H9 (cell line): ENCODE measurements at regions not wholly inside any gene's neighbourhood (a gene's known extent, or its start where the extent isn't known, plus 50 kb on each side); places are given as distances from the start of the nearest gene placed in this dataset.

Experiments used
- DNase-seq: peaks from one replicate; pipeline ENCODE4 v3.0.0-alpha.2; 2017
- H2AFZ ChIP-seq: one replicate; pipeline ENCODE4 v1.6.1; 2013; ENCODE audit warnings: mild to moderate bottlenecking, low read length, control low read depth, moderate library complexity
- H2AK5ac ChIP-seq: 2 replicates; pipeline ENCODE4 v1.6.1; 2013; ENCODE audit warnings: low read length, control low read depth, mixed read lengths; ENCODE audit not compliant: insufficient read length
- H2BK120ac ChIP-seq: one replicate; pipeline ENCODE4 v1.6.1; 2013; ENCODE audit warnings: low read depth, mild to moderate bottlenecking, low read length, control low read depth, inconsistent platforms; ENCODE audit not compliant: poor library complexity, severe bottlenecking
- H2BK12ac ChIP-seq: 2 replicates; pipeline ENCODE4 v1.6.1; 2013; ENCODE audit warnings: low read length, control low read depth, mixed read lengths, low read depth; ENCODE audit not compliant: insufficient read length
- H2BK15ac ChIP-seq: 2 replicates; pipeline ENCODE4 v1.6.1; 2013; ENCODE audit warnings: low read depth, low read length, control low read depth
- H2BK20ac ChIP-seq: one replicate; pipeline ENCODE4 v1.6.1; 2013; ENCODE audit warnings: low read depth, mild to moderate bottlenecking, low read length, control low read depth, inconsistent platforms; ENCODE audit not compliant: poor library complexity, severe bottlenecking
- H2BK5ac ChIP-seq: 2 replicates; pipeline ENCODE4 v1.6.1; 2013; ENCODE audit warnings: low read length, control low read depth, mixed read lengths; ENCODE audit not compliant: insufficient read length
- H3K14ac ChIP-seq: 2 replicates; pipeline ENCODE4 v1.6.1; 2013; ENCODE audit warnings: low read length, control low read depth; ENCODE audit not compliant: insufficient read depth
- H3K18ac ChIP-seq: 2 replicates; pipeline ENCODE4 v1.6.1; 2013; ENCODE audit warnings: low read depth, mild to moderate bottlenecking, mixed read lengths, low read length, control low read depth; ENCODE audit not compliant: insufficient read length
- H3K23ac ChIP-seq: 2 replicates; pipeline ENCODE4 v1.6.1; 2013; ENCODE audit warnings: low read length, control low read depth, mixed read lengths, low read depth; ENCODE audit not compliant: insufficient read length
- H3K23me2 ChIP-seq: 2 replicates; pipeline ENCODE4 v1.6.1; 2013; ENCODE audit warnings: low read depth, mild to moderate bottlenecking, mixed read lengths, low read length, control low read depth; ENCODE audit not compliant: insufficient read length, poor library complexity, severe bottlenecking
- H3K27ac ChIP-seq: 2 replicates; pipeline ENCODE4 v1.5.1; 2013; ENCODE audit warnings: low read length, control low read depth, mixed read lengths, low read depth; ENCODE audit not compliant: insufficient read length
- H3K27me3 ChIP-seq: 2 replicates; pipeline ENCODE4 v1.6.1; 2013; ENCODE audit warnings: low read length, control low read depth, inconsistent platforms; ENCODE audit not compliant: insufficient read depth
- H3K4ac ChIP-seq: 2 replicates; pipeline ENCODE4 v1.6.1; 2013; ENCODE audit warnings: low read depth, mild to moderate bottlenecking, control low read depth, inconsistent platforms, low read length, moderate library complexity
- H3K4me1 ChIP-seq: 2 replicates; pipeline ENCODE4 v1.6.1; 2013; ENCODE audit warnings: low read length, control low read depth, inconsistent platforms; ENCODE audit not compliant: insufficient read depth
- H3K4me2 ChIP-seq: 2 replicates; pipeline ENCODE4 v1.6.1; 2013; ENCODE audit warnings: low read length, control low read depth, mixed read lengths; ENCODE audit not compliant: insufficient read length, insufficient read depth
- H3K56ac ChIP-seq: 2 replicates; pipeline ENCODE4 v1.6.1; 2013; ENCODE audit warnings: low read depth, mild to moderate bottlenecking, mixed read lengths, low read length, control low read depth; ENCODE audit not compliant: insufficient read length
- H3K79me1 ChIP-seq: 2 replicates; pipeline ENCODE4 v1.6.1; 2013; ENCODE audit warnings: low read depth, mild to moderate bottlenecking, moderate library complexity, low read length, control low read depth, inconsistent platforms; ENCODE audit not compliant: insufficient read depth, poor library complexity, severe bottlenecking
- H3K79me2 ChIP-seq: 2 replicates; pipeline ENCODE4 v1.6.1; 2013; ENCODE audit warnings: low read length, control low read depth, inconsistent platforms; ENCODE audit not compliant: insufficient read depth
- H3K9ac ChIP-seq: 2 replicates; pipeline ENCODE4 v1.6.1; 2013; ENCODE audit warnings: low read length, control low read depth, mixed read lengths; ENCODE audit not compliant: insufficient read length; ENCODE audit errors: extremely low read depth
- H3K9me3 ChIP-seq: one replicate; pipeline ENCODE4 v1.6.1; 2013; ENCODE audit warnings: low read depth, low read length, inconsistent platforms; ENCODE audit not compliant: control insufficient read depth
- H3T11ph ChIP-seq: one replicate; pipeline ENCODE4 v1.6.1; 2013; ENCODE audit warnings: mild to moderate bottlenecking, low read length, control low read depth, inconsistent platforms
- H4K20me1 ChIP-seq: one replicate; pipeline ENCODE4 v1.6.1; 2013; ENCODE audit not compliant: control insufficient read depth, insufficient read length, insufficient read depth
- H4K5ac ChIP-seq: 2 replicates; pipeline ENCODE4 v1.6.1; 2013; ENCODE audit warnings: low read depth, mild to moderate bottlenecking, mixed read lengths, low read length, control low read depth; ENCODE audit not compliant: insufficient read length
- H4K8ac ChIP-seq: replicated peaks from 2 replicates; pipeline ENCODE4 v1.6.1; 2013; ENCODE audit warnings: low read length, control low read depth, mixed read lengths, low read depth; ENCODE audit not compliant: insufficient read length
- H4K91ac ChIP-seq: 2 replicates; pipeline ENCODE4 v1.6.1; 2013; ENCODE audit warnings: low read depth, mild to moderate bottlenecking, moderate library complexity, mixed read lengths, low read length, control low read depth; ENCODE audit not compliant: insufficient read length
- H3K27ac Mint-ChIP-seq, 3 experiments: 2 replicates in 2 of 3; 3 replicates in 1 of 3; pipeline ENCODE4 v1.8.0; 2020 to 2021; ENCODE audit warnings: mixed read lengths in 3 of 3, mild to moderate bottlenecking in 1 of 3, moderate library complexity in 1 of 3
- H3K27me3 Mint-ChIP-seq: 2 replicates; pipeline ENCODE4 v1.8.0; 2021; ENCODE audit warnings: low read depth, mild to moderate bottlenecking, moderate library complexity, mixed read lengths
- H3K36me3 Mint-ChIP-seq, 3 experiments: 2 replicates in 2 of 3; 3 replicates in 1 of 3; pipeline ENCODE4 v1.8.0; 2020 to 2021; ENCODE audit warnings: low read depth in 3 of 3, mixed read lengths in 3 of 3; ENCODE audit not compliant: insufficient read depth in 1 of 3
- H3K4me1 Mint-ChIP-seq, 2 experiments: 2 replicates each; pipeline ENCODE4 v1.8.0; 2020; ENCODE audit warnings: mixed read lengths in 2 of 2
- H3K4me3 Mint-ChIP-seq, 2 experiments: 2 replicates in 1 of 2; 3 replicates in 1 of 2; pipeline ENCODE4 v1.8.0; 2020 to 2021; ENCODE audit warnings: mild to moderate bottlenecking in 2 of 2, mixed read lengths in 2 of 2, moderate library complexity in 1 of 2
- H3K9me3 Mint-ChIP-seq, 2 experiments: 2 replicates in 1 of 2; 3 replicates in 1 of 2; pipeline ENCODE4 v1.8.0; 2020; ENCODE audit warnings: mild to moderate bottlenecking in 2 of 2, mixed read lengths in 2 of 2, moderate library complexity in 1 of 2
- CTCF ChIP-seq: fragments of 200-600 bp; sonication (generic); conservative IDR thresholded peaks from 3 replicates; pipeline ENCODE4 v1.8.0; 2021; ENCODE audit warnings: antibody characterized with exemption, mild to moderate bottlenecking
- WGBS: extraction: QIAGEN DNeasy Blood & Tissue Kit; methylation state at CpG from one replicate; pipeline ENCODE4 v1.1.7; 2013; ENCODE audit warnings: missing lambda C conversion rate, low lambda C conversion rate, mixed read lengths; ENCODE audit not compliant: insufficient read length; ENCODE audit errors: extremely low coverage; 5-methylcytosine and 5-hydroxymethylcytosine counted together

GRCh38 chr10:3699916-3700315 is 85.1 kb downstream of the KLF6 start:
- Histone ChIP-seq H3K79me2 (no peaks in the 10 kb centered on the region), H3K27ac (no peak overlapping the region), H4K5ac (no peak overlapping the region), H3K9ac (no peak overlapping the region), H3K23me2 (no peaks in the 10 kb centered on the region), H2AK5ac (no peak overlapping the region), H3K18ac (peak overlapping the region; percentile 45), H3K4me1 (peaks cover 5% of the 10 kb centered on the region; the same call in 1 of the 2 replicates), H2BK20ac (no peak overlapping the region), H2BK120ac (no peak overlapping the region), H3K4ac (no peak overlapping the region), H3K23ac (no peak overlapping the region), H3K14ac (no peak overlapping the region), H3K9me3 (no peaks in the 10 kb centered on the region), H2BK15ac (no peak overlapping the region), H2AFZ (no peak overlapping the region), H3T11ph (no peak overlapping the region), H3K4me2 (no peak overlapping the region), H2BK12ac (no peak overlapping the region), H2BK5ac (no peak overlapping the region), H3K27me3 (no peaks in the 10 kb centered on the region), H4K20me1 (no peaks in the 10 kb centered on the region), H4K91ac (no peak overlapping the region), H3K79me1 (no peaks in the 10 kb centered on the region), H3K56ac (no peak overlapping the region), H4K8ac (no peak overlapping the region)
- Mint-ChIP-seq H3K9me3 (0 out of 5 replicates have a peak, but pooled peaks cover 0 to 4% of the 10 kb centered on the region in 2 experiments), H3K27me3 (no peaks in the 10 kb centered on the region; the same call in 1 of the 2 replicates), H3K4me3 (no peak overlapping the region), H3K36me3 (peaks cover 0 to 2% (median 0%) of the 10 kb centered on the region in 3 experiments; a peak in 2 of 7 replicates), H3K27ac (peak overlapping the region; percentile 8 to 97 (median 88); a peak in 6 of 7 replicates), H3K4me1 (peaks cover 28% of the 10 kb centered on the region in 2 experiments)
- no CpG with 5 or more reads among the region's 5 CpGs for WGBS
- TF ChIP-seq CTCF = no peak
- DNase-seq = no peak
